ENCODE measurements at regions not wholly inside any gene's neighbourhood (a gene's known extent, or its start where the extent isn't known, plus 50 kb on each side); places are given as distances from the start of the nearest gene placed in this dataset.

- no peak for TF ChIP-seq SUZ12 (IDR thresholded peaks at IDR 0.05; ENCODE audit: extremely low read depth, insufficient read depth, insufficient read length)
- no peak for TF ChIP-seq YY1 (IDR thresholded peaks at IDR 0.05; ENCODE audit: insufficient read depth, insufficient read length)
Measured at GRCh38 chr13:67735651-67736050, 505.5 kb upstream of the PCDH9 start.
